Jurkat, Clone E6-1 (cell line): ENCODE measurements at regions not wholly inside any gene's neighbourhood (a gene's known extent, or its start where the extent isn't known, plus 50 kb on each side); places are given as distances from the start of the nearest gene placed in this dataset.
"Not testable (repeated sequence)": the region's sequence is repeated elsewhere in the genome, so short reads cannot be mapped to it uniquely, and the experiment has no call there.

Experiments used
- DNase-seq: peaks from one replicate; pipeline ENCODE4 v3.0.0-alpha.2; 2011; ENCODE audit warnings: low read depth, low spot score
- H3K4me3 ChIP-seq: 2 replicates; pipeline ENCODE4 v1.5.1; 2011; ENCODE audit warnings: mild to moderate bottlenecking, low read length, control low read depth, moderate library complexity

DNA sequence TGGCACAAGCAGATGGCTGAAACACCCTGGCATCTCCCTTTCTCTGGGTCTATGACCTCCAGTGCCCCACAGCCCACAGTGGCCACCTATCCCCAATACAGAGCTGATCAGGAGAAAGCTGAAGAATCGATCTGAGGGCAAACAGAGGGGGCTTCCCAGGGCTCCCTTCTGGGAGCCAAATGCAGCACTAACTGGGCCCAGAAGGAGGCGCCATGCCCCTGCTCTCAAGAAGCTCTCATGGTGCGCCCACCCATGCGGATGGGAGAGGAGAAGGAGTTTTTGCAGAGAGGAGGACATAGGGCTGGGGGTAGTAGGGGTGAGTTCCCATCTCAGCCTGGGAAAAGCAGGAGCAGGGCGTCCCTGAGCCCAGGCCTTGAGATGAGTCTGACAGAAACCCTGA, 787.3 kb upstream of the RAB6C start:
- H3K4me3 ChIP-seq = no peak overlapping the region
- no peak for DNase-seq

GRCh38 chr2:129192841-129193253, 786.6 kb upstream of the RAB6C start:
- DNase-seq = no peak
- no peak overlapping the region for H3K4me3 ChIP-seq

DNA sequence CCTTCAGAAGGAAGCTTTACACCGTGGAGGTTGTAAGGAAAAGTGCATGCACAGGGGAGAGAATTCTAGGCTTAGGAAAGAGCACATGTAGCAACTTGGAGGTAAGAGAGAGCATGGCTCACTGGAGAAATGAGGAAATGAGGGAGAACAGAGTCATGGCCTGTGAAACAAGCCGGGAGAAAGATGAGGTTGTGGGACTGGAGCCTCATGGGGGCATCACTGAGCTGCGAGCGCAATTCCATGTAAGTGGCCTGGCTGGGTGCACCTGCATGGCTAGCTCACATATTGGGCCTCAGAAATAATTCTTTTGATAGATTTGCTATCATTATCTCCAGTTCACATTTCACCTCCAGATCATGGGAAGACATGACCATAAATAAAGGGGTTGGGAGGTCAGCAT, 785.5 kb upstream of the RAB6C start:
- no peak for DNase-seq

GRCh38 chr2:129199501-129199900, 780.0 kb upstream of the RAB6C start:
- no peak for DNase-seq
- H3K4me3 ChIP-seq = no peak overlapping the region

More for the DNA sequence above, 785.5 kb upstream of the RAB6C start:
- no peak overlapping the region for H3K4me3 ChIP-seq

GRCh38 chr2:129201696-129202095, 777.8 kb upstream of the RAB6C start:
- no peak overlapping the region for H3K4me3 ChIP-seq
- no peak for DNase-seq

GRCh38 chr2:129203331-129203730, 776.1 kb upstream of the RAB6C start:
- H3K4me3 ChIP-seq = no peak overlapping the region
- DNase-seq = no peak

DNA sequence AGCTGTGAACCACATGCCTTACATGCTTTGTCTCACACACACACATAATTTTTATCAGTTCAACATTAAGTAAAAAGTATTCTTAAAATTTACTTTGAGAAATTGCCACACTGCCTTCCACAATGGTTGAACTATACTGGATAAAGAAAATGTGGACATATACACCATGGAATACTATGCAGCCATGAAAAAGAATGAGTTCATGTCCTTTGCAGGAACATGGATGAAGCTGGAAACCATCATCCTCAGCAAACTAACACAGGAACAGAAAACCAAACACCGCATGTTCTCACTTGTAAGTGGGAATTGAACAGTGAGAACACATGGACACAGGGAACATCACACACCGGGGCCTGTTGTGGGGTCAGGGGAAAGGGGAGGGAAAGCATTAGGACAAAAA, 774.9 kb upstream of the RAB6C start:
- DNase-seq, H3K4me3 ChIP-seq: not testable (repeated sequence)

GRCh38 chr2:129205176-129205575, 774.3 kb upstream of the RAB6C start:
- DNase-seq = no peak
- no peak overlapping the region for H3K4me3 ChIP-seq

DNA sequence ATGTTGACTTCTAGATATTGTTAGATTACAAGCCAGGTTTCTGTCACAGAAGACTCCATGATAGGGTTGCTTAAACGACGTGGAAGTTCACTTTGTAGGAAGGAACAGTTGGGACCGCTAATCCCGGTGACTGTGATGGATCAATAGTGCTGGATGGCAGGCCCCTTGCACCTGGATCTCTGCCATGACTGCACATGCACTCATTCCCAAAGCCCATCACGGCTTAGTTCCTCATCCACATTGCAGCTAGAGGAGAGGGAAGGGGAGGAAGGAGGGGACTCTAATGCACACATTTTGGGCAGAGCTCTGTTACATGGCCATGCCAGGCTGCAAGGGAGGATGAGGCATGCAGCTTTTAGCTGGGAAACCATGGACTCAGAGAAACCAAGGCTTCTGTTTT, 773.7 kb upstream of the RAB6C start:
- no peak for DNase-seq
- no peak overlapping the region for H3K4me3 ChIP-seq

DNA sequence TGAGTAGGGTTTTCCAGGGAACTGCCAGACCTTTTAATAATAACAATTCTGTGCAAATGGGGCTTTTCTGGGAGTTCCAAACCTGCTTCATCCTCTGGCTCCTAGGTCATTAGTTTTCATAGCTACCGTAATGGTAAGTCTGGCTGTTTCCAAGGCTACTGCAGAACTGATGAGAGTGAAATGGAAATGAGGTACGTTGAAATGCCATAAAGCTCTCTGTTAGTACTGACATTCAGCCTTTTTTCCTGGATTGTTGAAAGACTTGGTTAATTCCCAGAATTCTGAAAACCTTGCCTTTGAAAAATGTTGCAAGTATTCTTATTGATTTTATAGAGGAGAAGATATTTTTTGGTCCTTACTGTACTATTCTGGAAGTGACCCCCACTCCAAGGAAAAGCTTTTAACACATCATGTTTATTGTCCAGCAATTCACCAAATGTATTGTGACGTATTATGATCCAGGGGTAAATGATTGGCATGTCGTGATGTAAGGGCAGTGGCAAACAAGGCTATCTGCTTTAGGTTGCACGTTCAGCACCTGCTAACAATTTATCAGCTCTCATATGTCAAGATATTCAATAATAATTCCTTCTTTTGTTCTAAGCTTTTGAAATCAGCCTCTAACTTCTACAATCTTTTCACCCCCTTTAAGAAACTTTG, 767.0 kb upstream of the RAB6C start:
- DNase-seq = no peak
- no peak overlapping the region for H3K4me3 ChIP-seq

GRCh38 chr2:129224022-129224421, 755.4 kb upstream of the RAB6C start:
- DNase-seq = no peak

GRCh38 chr2:129224486-129224885, 755.0 kb upstream of the RAB6C start:
- DNase-seq = no peak
- no peak overlapping the region for H3K4me3 ChIP-seq

More at GRCh38 chr2:129224022-129224421, 755.4 kb upstream of the RAB6C start:
- H3K4me3 ChIP-seq = no peak overlapping the region

- DNase-seq = no peak
- H3K4me3 ChIP-seq = no peak overlapping the region
Measured at GRCh38 chr2:129229196-129229595, 750.3 kb upstream of the RAB6C start.

GRCh38 chr2:129229830-129230441, 749.5 kb upstream of the RAB6C start:
- no peak for DNase-seq
- no peak overlapping the region for H3K4me3 ChIP-seq

DNA sequence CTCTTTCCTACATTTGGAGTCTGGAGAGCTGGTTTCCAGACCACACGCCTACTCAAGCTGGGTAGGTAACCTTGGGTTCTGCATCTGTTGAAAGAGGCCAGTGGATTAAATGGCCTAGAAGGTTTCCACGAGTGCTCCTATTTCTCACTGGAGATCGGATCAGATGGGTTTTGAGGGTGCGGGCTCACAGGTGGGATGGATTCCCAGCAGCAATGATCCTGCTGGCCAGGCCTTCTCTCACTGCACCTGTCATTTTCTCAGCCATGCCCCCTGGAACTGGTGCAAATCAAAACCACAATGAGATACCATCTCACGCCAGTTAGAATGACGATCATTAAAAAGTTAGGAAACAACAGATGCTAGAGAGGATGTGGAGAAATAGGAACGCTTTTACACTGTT, 747.5 kb upstream of the RAB6C start:
- DNase-seq = no peak
- no peak overlapping the region for H3K4me3 ChIP-seq

DNA sequence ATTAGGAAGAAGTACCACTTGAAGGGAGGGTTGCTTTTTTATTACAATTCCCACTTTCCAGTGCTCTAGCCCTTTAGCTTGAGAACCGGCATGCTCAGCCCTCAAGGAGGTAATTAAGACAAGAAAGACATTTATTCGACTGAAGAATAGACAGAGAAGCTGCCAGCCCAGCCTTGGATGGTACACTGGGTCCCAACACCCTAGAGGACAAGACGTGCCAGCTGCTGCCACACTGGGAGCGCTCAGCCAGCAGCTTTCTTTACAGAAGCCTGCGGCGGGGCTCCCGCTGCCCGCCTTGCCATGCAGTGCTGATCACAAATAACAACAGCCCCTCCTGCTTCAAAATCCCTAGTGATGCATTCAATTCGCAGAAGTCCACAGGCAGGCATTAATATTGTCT, 746.3 kb upstream of the RAB6C start:
- DNase-seq = no peak
- no peak overlapping the region for H3K4me3 ChIP-seq

DNA sequence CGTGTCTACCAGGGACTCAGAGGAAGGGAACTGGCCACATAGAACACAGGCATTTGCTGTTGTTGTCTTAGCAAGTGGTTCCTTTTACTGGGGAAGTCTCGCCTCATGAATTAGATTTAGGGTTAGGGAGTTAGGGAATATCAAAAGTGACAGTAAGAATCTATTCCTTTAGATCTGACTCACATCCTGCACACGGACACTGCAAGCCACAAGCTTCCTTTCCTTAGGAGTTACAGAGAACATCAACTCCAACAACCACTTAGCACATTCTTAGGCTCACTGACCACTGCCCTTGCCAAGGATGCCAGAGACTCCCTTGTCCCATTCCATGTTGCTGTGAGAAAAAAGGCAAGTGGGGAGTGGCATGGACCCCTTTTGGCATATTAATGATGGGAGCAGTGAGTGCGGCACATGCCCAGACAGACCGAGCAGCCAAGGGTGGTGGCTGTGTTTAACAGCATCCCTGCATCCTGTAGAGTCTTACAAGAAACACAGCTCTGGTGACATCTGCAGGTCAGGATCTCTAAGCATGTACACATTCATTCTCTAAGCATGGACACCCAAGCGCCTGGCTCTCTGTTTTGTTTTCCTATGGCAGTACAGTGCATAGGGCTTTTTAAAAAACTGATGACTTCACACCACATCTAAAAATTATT, 745.6 kb upstream of the RAB6C start:
- H3K4me3 ChIP-seq = no peak overlapping the region
- peak; percentile 32 for DNase-seq

GRCh38 chr2:129236601-129237000, 742.9 kb upstream of the RAB6C start:
- H3K4me3 ChIP-seq = no peak overlapping the region
- no peak for DNase-seq

DNA sequence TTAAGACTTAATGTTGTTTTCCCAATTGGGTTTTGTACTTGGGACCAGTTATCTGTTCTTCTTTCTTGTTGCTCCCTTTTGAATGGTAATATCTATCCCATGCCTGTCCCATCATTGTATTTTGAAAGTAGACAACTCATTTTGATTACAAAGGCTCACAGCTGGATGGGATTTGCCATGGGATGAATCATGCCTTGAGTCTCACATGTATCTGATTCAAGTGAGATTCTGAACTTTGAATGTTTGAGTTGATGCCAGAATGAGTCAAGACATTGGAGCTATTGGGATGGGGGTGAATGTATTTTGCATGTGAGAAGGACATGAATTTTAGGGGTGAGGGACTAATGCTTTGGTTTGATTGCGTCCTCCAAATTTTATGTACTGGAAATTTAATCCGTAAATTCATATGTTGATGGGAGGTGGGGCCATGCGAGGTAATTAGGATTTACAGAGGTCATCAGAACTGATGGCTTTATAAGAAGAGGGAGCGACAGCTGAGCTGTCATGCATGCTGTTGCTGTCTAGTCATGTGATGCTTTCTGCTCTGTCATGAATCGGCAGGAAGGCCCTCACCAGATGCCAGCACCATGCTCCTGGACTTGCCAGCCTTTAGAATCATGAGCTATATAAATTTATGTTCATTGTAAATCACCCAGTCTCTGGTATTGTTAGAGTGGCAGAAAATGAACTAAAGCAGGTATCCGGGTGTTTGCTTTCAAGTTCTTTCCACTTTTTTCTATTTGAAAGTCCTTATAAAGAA, 741.3 kb upstream of the RAB6C start:
- DNase-seq = no peak
- no peak overlapping the region for H3K4me3 ChIP-seq

DNA sequence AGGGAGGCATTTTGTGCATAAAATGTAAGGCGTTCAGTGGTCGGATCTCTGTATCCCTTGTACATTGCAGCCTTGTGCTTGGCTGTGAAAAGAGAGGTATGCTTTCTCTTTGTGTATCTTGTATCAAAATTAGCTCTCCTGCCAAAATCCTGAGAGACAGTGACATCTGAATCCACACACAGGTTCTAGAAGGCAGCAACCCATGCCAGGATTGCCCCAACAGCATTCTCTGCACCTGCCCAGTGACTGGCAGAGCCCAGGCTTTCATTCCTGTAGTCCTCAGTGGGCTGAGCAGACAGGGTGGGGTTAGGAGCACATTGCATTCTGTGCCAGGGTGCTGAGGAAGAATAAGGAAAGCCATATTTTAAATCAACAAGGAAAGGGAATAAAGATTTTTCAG, 740.3 kb upstream of the RAB6C start:
- DNase-seq = no peak
- no peak overlapping the region for H3K4me3 ChIP-seq
